ENCODE measurements at regions not wholly inside any gene's neighbourhood (a gene's known extent, or its start where the extent isn't known, plus 50 kb on each side); places are given as distances from the start of the nearest gene placed in this dataset.

DNA sequence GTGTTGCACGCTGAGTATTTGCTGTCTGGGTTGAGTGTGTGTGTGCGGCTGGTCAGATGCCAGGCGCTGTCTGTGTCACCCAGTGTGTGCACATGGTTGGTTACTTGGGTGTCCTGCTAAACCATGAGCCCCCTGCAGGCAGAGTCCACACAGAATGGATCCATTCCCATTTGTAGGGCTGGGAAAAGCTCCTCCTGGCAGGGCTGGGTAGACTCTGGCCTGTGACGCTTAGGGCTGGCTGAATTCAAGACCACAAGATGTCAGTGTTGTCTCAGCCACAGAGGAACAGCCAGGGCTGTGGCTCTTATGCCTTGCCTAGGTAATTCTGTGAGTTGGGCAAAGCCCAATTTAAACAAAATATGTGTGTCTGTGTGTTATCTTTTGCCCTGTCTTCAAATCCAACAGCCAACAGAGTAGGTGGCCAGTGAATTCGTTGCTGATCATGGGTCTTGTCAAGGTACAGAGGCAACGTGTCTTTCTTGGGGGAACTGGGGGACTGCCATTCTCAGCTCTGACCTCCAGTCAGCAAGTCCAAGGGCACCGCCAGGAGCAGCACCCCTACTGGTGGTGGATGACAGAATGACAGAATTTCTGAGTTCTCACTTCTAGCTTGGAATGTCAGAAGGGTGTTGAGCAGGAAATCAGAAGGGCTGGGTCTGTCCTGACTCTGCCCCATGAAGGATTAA lies 285.1 kb downstream of the CCSER2 start:
- H3K4me3 Mint-ChIP-seq (ENCODE audit: unreplicated experiment): no peak overlapping the region
- peaks cover 12% of the 10 kb centered on the region for H3K27me3 Mint-ChIP-seq (ENCODE audit: low read depth, unreplicated experiment)
- H3K27ac Mint-ChIP-seq (ENCODE audit: unreplicated experiment): no peak overlapping the region
- no peaks in the 10 kb centered on the region for H3K9me3 ChIP-seq (ENCODE audit: insufficient read depth, low read depth, low read length)
- H4K20me1 ChIP-seq (ENCODE audit: insufficient read depth, low read length): no peaks in the 10 kb centered on the region
- H3K36me3 ChIP-seq (ENCODE audit: insufficient read depth, low read length): no peaks in the 10 kb centered on the region
- no peak overlapping the region for H3K27ac ChIP-seq (ENCODE audit: low read depth, low read length)
- H3K9me3 Mint-ChIP-seq (ENCODE audit: unreplicated experiment): no peaks in the 10 kb centered on the region
- no peaks in the 10 kb centered on the region for H3K79me2 ChIP-seq (ENCODE audit: insufficient read depth, low read length)
- TF ChIP-seq, protein P1, sequence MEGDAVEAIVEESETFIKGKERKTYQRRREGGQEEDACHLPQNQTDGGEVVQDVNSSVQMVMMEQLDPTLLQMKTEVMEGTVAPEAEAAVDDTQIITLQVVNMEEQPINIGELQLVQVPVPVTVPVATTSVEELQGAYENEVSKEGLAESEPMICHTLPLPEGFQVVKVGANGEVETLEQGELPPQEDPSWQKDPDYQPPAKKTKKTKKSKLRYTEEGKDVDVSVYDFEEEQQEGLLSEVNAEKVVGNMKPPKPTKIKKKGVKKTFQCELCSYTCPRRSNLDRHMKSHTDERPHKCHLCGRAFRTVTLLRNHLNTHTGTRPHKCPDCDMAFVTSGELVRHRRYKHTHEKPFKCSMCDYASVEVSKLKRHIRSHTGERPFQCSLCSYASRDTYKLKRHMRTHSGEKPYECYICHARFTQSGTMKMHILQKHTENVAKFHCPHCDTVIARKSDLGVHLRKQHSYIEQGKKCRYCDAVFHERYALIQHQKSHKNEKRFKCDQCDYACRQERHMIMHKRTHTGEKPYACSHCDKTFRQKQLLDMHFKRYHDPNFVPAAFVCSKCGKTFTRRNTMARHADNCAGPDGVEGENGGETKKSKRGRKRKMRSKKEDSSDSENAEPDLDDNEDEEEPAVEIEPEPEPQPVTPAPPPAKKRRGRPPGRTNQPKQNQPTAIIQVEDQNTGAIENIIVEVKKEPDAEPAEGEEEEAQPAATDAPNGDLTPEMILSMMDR (IDR thresholded peaks at IDR 0.05; ENCODE audit: insufficient read depth, low read depth, low read length): peak; percentile 30
- no peak for TF ChIP-seq EZH2 (IDR thresholded peaks at IDR 0.05; ENCODE audit: insufficient read depth, low read length)
- H3K9ac ChIP-seq (ENCODE audit: low read length): no peak overlapping the region
- FAIRE-seq: no peak
- no peaks in the 10 kb centered on the region for H3K4me1 ChIP-seq (ENCODE audit: insufficient read depth, low read length)
- H3K27me3 ChIP-seq (ENCODE audit: insufficient read depth, low read length): peaks cover 2% of the 10 kb centered on the region
- H3K4me3 ChIP-seq (ENCODE audit: insufficient read depth, low read depth, low read length): no peak overlapping the region
- H2AFZ ChIP-seq (ENCODE audit: low read depth, low read length): no peak overlapping the region
- H3K4me1 Mint-ChIP-seq (ENCODE audit: low read depth, unreplicated experiment): no peaks in the 10 kb centered on the region
- H3K36me3 Mint-ChIP-seq (ENCODE audit: low read depth, unreplicated experiment): no peaks in the 10 kb centered on the region
- H3K4me2 ChIP-seq (ENCODE audit: low read length): no peak overlapping the region
- DNase-seq (ENCODE audit: low read depth): peak; percentile 2

DNA sequence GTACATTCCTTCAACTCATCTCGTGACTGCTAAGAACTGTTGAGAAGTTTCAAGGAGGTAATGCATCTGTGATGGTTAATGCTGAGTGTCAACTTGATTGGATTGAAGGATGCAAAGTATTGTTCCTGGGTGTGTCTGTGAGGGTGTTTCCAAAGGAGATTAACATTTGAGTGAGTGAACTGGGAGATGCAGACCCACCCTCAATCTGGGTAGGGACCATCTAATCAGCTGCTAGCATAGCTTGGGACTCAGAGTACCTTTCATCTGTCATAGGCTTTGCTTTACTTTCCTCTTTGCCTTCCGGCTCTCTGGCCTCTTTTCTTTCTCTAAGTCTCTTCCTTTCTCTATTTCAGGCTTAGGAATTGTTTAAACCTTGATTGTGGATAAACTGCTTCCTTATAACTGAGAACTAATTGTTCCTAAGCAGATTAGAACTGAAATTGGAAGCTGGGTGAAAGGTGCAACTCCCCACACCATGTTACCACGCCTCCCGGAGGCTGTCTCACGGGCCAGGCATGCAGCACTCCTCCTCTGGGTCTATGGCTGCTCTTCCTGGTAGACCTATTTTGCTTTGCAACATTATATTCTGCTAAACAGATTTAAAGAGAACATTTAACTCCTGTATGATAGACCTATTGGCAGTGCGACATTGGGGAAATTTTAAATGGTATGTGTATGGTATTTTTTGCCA lies 298.2 kb downstream of the CCSER2 start:
- H3K27me3 ChIP-seq (ENCODE audit: insufficient read depth, low read length): no peaks in the 10 kb centered on the region
- TF ChIP-seq EZH2 (IDR thresholded peaks at IDR 0.05; ENCODE audit: insufficient read depth, low read length): no peak
- TF ChIP-seq, protein P1 (IDR thresholded peaks at IDR 0.05; ENCODE audit: insufficient read depth, low read depth, low read length): no peak
- no peak overlapping the region for H3K27ac ChIP-seq (ENCODE audit: low read depth, low read length)
- DNase-seq (ENCODE audit: low read depth) (no peak), FAIRE-seq (no peak)
- Mint-ChIP-seq H3K27me3 (ENCODE audit: low read depth, unreplicated experiment) (peaks cover 12% of the 10 kb centered on the region), H3K36me3 (ENCODE audit: low read depth, unreplicated experiment) (no peaks in the 10 kb centered on the region), H3K4me3 (ENCODE audit: unreplicated experiment) (no peak overlapping the region), H3K4me1 (ENCODE audit: low read depth, unreplicated experiment) (no peaks in the 10 kb centered on the region), H3K27ac (ENCODE audit: unreplicated experiment) (no peak overlapping the region), H3K9me3 (ENCODE audit: unreplicated experiment) (no peaks in the 10 kb centered on the region)
- H3K79me2 ChIP-seq (ENCODE audit: insufficient read depth, low read length): no peaks in the 10 kb centered on the region
- H2AFZ ChIP-seq (ENCODE audit: low read depth, low read length): no peak overlapping the region
- H3K9ac ChIP-seq (ENCODE audit: low read length): no peak overlapping the region
- H3K4me2 ChIP-seq (ENCODE audit: low read length): no peak overlapping the region
- H3K4me3 ChIP-seq (ENCODE audit: insufficient read depth, low read depth, low read length): no peak overlapping the region
- H3K4me1 ChIP-seq (ENCODE audit: insufficient read depth, low read length): no peaks in the 10 kb centered on the region
- H3K36me3 ChIP-seq (ENCODE audit: insufficient read depth, low read length): no peaks in the 10 kb centered on the region
- no peaks in the 10 kb centered on the region for H3K9me3 ChIP-seq (ENCODE audit: insufficient read depth, low read depth, low read length)
- H4K20me1 ChIP-seq (ENCODE audit: insufficient read depth, low read length): no peaks in the 10 kb centered on the region

DNA sequence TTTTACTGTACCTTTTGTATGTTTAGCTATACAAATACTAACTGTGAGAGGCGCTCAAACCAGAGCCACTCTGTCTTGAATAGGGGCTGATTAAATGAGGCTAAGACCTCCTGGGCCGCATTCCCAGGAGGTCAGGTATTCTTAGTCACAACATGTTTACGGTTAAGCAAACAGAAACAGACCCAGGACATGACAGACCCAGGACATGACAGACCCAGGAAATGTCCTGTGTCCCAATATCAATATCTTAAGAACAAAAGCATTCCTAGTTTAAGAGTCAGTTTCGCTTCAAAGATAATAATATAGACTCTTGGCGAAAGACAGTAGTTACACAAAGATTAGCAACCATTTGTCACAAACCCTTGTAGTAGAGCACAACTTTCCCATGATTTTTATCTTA lies 304.5 kb downstream of the CCSER2 start:
- Mint-ChIP-seq H3K27ac (ENCODE audit: unreplicated experiment) (no peak overlapping the region), H3K36me3 (ENCODE audit: low read depth, unreplicated experiment) (no peaks in the 10 kb centered on the region), H3K4me3 (ENCODE audit: unreplicated experiment) (no peak overlapping the region), H3K27me3 (ENCODE audit: low read depth, unreplicated experiment) (peaks cover 3% of the 10 kb centered on the region), H3K4me1 (ENCODE audit: low read depth, unreplicated experiment) (no peaks in the 10 kb centered on the region), H3K9me3 (ENCODE audit: unreplicated experiment) (no peaks in the 10 kb centered on the region)
- Histone ChIP-seq H3K36me3 (ENCODE audit: insufficient read depth, low read length) (no peaks in the 10 kb centered on the region), H3K79me2 (ENCODE audit: insufficient read depth, low read length) (no peaks in the 10 kb centered on the region), H3K9ac (ENCODE audit: low read length) (no peak overlapping the region), H3K27ac (ENCODE audit: low read depth, low read length) (no peak overlapping the region), H3K9me3 (ENCODE audit: insufficient read depth, low read depth, low read length) (no peaks in the 10 kb centered on the region), H3K4me2 (ENCODE audit: low read length) (no peak overlapping the region), H2AFZ (ENCODE audit: low read depth, low read length) (no peak overlapping the region), H3K27me3 (ENCODE audit: insufficient read depth, low read length) (no peaks in the 10 kb centered on the region), H3K4me1 (ENCODE audit: insufficient read depth, low read length) (no peaks in the 10 kb centered on the region), H4K20me1 (ENCODE audit: insufficient read depth, low read length) (no peaks in the 10 kb centered on the region), H3K4me3 (ENCODE audit: insufficient read depth, low read depth, low read length) (no peak overlapping the region)
- DNase-seq (ENCODE audit: low read depth): no peak
- no peak for FAIRE-seq
- TF ChIP-seq EZH2 (IDR thresholded peaks at IDR 0.05; ENCODE audit: insufficient read depth, low read length): no peak
- TF ChIP-seq, protein P1 (IDR thresholded peaks at IDR 0.05; ENCODE audit: insufficient read depth, low read depth, low read length): no peak
